BE2C (cell line): ENCODE measurements at regions not wholly inside any gene's neighbourhood (a gene's known extent, or its start where the extent isn't known, plus 50 kb on each side); places are given as distances from the start of the nearest gene placed in this dataset.

Source experiments
- DNase-seq: peaks from one replicate; pipeline ENCODE4 v3.0.0-alpha.2; 2020
- H3K27me3 ChIP-seq: fragments of 250-450 bp; sonication (Bioruptor Pico); 2 replicates; pipeline ENCODE4 v1.5.1; 2020; ENCODE audit warnings: mild to moderate bottlenecking
- H3K36me3 ChIP-seq: fragments of 250-450 bp; sonication (Bioruptor Pico); 2 replicates; pipeline ENCODE4 v1.5.1; 2020; ENCODE audit warnings: mild to moderate bottlenecking
- H3K4me1 ChIP-seq: fragments of 250-450 bp; sonication (Bioruptor Pico); 2 replicates; pipeline ENCODE4 v1.5.1; 2020
- H3K4me3 ChIP-seq: 2 replicates; pipeline ENCODE4 v1.5.1; 2011; ENCODE audit warnings: low read depth, low read length
- H3K9me3 ChIP-seq: fragments of 250-450 bp; sonication (Bioruptor Pico); 2 replicates; pipeline ENCODE4 v1.5.1; 2020
- CTCF ChIP-seq: IDR thresholded peaks from 2 replicates; pipeline ENCODE4 v1.5.1; 2012; ENCODE audit warnings: mild to moderate bottlenecking, low read depth, low read length

DNA sequence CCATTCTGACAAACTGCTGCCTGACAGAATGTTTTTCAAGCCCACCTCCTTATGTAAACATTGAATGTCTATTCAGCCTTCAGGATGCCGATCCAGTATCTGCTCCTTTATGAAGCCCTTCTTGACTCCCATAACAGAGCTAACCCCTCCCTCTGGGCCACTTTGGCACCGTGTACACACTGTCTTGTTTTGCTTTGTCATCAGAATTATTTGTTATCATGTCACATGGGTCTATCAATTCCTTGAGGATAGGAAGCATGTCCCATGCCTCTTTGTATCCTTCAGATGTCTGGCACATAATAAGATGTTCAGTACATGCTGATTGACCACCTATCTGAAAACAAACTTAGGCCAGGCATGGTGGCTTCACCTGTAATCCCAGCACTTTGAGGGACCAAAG, 92.3 kb downstream of the PRLHR start:
- Histone ChIP-seq H3K36me3 (no peaks in the 10 kb centered on the region), H3K4me3 (no peak overlapping the region), H3K27me3 (no peaks in the 10 kb centered on the region), H3K9me3 (no peaks in the 10 kb centered on the region), H3K4me1 (no peaks in the 10 kb centered on the region)
- no peak for TF ChIP-seq CTCF
- no peak for DNase-seq

DNA sequence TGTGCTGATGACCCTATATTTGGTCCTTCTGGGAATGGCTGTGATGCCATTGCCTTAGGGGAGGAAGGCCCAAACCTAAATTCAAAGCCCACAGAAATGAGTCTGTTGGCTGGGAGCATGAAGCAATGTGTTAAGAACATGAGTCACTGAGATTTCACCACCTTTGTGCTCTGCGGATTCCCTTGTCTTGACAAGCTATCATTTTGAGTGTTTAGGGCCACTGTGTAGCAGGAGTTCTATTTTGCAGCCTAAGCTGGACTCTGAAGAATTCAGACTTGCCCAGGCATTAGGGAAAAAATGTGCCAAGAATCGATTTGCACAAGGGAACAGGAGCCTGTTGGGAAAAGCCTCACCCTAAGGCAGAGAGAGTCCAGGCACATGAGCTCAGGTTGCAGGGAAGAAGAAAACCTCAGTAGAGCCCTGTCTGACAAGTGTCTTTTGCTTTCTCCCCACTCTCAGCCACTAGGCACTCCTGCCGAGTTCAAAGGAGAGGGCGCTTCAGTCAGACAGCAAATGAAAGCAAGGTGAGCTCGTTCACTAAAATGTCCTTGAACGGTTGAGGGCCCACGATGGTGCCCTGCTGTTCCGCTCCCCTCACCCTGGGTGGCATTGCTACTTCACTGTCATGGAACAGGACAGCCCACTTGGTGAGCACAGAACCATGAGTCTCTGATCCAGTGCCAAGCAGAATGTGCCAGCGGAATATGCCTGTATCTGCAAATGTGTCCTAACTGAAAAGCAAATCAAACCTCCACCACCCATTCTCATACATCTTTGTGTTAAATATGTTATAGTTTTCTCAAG, 93.6 kb downstream of the PRLHR start:
- TF ChIP-seq CTCF: no peak
- H3K27me3 ChIP-seq: no peaks in the 10 kb centered on the region
- no peak for DNase-seq
- H3K4me1 ChIP-seq: no peaks in the 10 kb centered on the region
- no peak overlapping the region for H3K4me3 ChIP-seq
- no peaks in the 10 kb centered on the region for H3K9me3 ChIP-seq
- no peaks in the 10 kb centered on the region for H3K36me3 ChIP-seq

- Histone ChIP-seq H3K4me1 (no peaks in the 10 kb centered on the region), H3K4me3 (no peak overlapping the region), H3K9me3 (no peaks in the 10 kb centered on the region), H3K36me3 (no peaks in the 10 kb centered on the region), H3K27me3 (no peaks in the 10 kb centered on the region)
- no peak for DNase-seq
- TF ChIP-seq CTCF: no peak
These were observed 94.3 kb downstream of the PRLHR start for GRCh38 chr10:118501171-118501570.

DNA sequence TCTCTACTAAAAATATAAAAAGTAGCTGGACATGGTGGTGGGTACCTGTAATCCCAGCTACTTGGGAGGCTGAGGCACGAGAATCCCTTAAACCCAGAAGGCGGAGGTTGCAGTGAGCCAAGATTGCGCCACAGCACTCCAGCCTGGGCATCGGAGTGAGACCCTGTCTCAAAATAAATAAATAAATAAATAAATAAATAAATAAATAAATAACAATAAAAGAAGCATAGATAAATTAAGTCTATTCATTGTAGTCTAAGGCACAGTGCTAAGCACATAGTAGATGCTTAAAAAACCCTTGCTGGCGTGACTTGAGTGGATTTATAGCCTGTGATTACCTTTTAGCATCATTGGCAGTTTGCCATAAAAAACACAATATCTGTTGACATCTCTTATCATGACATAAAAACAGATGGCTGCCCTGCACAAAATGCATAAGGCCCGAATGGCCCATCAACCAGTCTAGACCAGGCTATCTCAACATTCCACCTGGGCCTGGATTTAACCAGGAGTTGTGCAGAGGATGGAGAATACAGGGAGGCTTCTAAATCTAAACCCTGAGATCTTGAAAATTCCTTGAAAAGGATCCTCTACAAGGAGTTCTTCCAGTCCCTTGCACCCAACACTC, 94.9 kb downstream of the PRLHR start:
- no peak for TF ChIP-seq CTCF
- no peaks in the 10 kb centered on the region for H3K27me3 ChIP-seq
- no peak overlapping the region for H3K4me3 ChIP-seq
- H3K9me3 ChIP-seq: no peaks in the 10 kb centered on the region
- no peaks in the 10 kb centered on the region for H3K4me1 ChIP-seq
- no peaks in the 10 kb centered on the region for H3K36me3 ChIP-seq
- no peak for DNase-seq

GRCh38 chr10:118499186-118499585, 96.3 kb downstream of the PRLHR start:
- TF ChIP-seq CTCF: no peak
- no peak for DNase-seq
- H3K9me3 ChIP-seq: no peaks in the 10 kb centered on the region
- no peak overlapping the region for H3K4me3 ChIP-seq
- no peaks in the 10 kb centered on the region for H3K36me3 ChIP-seq
- H3K27me3 ChIP-seq: no peaks in the 10 kb centered on the region
- no peaks in the 10 kb centered on the region for H3K4me1 ChIP-seq

DNA sequence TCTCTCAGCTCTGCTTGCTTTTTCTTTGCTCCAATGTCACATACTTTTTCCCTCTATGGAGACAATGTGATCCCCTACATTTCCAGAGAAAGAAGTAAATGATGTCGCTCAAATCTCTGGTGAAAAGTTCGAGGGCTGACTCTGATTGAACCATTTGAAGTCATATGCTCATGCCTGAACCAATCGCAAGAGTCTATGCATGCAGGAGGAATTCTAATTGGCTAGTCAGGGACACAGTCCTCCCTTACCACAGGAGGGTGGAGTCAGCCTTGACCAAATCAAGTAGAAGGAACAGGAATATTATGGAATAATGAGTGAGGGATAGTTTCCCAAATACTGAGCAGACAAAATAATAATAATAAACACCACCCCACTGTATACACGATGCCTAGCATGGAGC, 96.8 kb downstream of the PRLHR start:
- Histone ChIP-seq H3K27me3 (no peaks in the 10 kb centered on the region), H3K36me3 (no peaks in the 10 kb centered on the region), H3K4me1 (no peaks in the 10 kb centered on the region), H3K4me3 (no peak overlapping the region), H3K9me3 (no peaks in the 10 kb centered on the region)
- no peak for TF ChIP-seq CTCF
- no peak for DNase-seq
